Stimulated activated naive CD4-positive, alpha-beta T cell (primary cell): ENCODE measurements at regions not wholly inside any gene's neighbourhood (a gene's known extent, or its start where the extent isn't known, plus 50 kb on each side); places are given as distances from the start of the nearest gene placed in this dataset.
A peak's percentile ranks its signal among the peaks of the same experiment; 100 is the strongest.
"Not testable (repeated sequence)": the region's sequence is repeated elsewhere in the genome, so short reads cannot be mapped to it uniquely, and the experiment has no call there.

Experiments used
- DNase-seq, 6 experiments: peaks; one replicate each; lab custom pipeline; 2025; lab: John Stamatoyannopoulos, UW

GRCh38 chr22:23437779-23438178 lies 142.3 kb downstream of the IGLL1 start:
- no peak for DNase-seq

- not testable (repeated sequence) for DNase-seq
These were observed 143.0 kb downstream of the IGLL1 start for GRCh38 chr22:23437107-23437395.

DNA sequence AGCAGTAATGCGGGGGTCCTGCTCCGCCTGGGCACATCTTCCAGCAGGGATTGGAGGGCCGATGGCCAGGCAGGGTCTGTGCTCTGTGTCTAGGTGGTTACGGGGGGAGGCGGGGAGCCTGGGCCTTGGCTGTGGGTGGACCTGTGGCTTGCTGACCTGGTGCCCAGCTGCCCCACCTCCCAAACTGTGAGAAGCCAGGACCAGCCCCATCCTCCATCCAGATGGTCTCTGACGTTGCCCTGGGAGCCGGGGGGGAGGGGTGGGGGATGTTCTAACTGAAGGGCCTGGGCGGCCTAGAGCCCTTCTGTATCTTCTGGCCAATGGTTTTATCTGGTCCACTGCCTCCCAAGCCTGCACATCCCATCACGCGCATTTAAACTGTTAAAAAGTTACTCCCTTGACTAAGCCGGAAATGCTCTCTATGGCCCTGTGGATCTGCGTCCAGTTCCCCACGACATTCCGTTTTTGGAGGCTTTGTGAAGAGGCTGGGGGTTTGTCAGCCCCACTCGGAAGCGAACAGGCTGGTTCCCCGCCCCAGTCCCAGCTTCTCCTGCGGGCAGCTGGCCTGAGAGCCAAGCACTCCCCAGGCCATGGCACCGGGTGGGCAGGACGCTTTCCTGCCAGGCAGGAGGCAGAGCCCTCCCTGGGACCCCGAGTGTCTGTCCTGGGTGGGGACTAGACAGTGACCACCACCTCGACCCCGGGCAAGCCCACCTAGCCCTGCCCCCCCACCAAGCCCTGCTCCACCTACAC lies 143.6 kb downstream of the IGLL1 start:
- not testable (repeated sequence) for DNase-seq

DNA sequence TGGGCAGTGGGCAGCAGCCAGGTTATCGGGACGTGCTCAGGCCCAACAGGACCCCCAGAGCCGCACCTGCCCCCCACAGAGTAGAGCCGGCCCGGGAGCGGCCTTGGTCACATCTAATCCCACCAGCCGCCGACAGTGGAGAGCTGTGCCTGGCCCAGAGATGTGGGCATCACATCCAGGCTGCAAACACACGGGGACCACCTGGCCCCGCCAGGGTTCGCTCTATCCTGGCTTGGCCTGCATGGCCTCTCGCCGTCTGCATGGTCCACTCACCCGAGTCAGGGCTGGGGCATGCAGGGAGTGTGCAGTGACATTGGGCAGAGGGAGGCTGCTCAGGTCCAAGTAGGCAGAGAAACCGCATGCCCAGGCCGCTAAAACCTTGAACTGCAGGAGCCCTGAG lies 144.9 kb downstream of the IGLL1 start:
- DNase-seq: not testable (repeated sequence)

GRCh38 chr22:23434198-23434830 lies 145.8 kb downstream of the IGLL1 start:
- not testable (repeated sequence) for DNase-seq

GRCh38 chr22:23433127-23434005 lies 146.7 kb downstream of the IGLL1 start:
- peak in 5 of 6 experiments; percentile 11 to 62 (median 38) for DNase-seq

- DNase-seq: not testable (repeated sequence)
These were observed 147.4 kb downstream of the IGLL1 start for GRCh38 chr22:23432719-23433118.

DNA sequence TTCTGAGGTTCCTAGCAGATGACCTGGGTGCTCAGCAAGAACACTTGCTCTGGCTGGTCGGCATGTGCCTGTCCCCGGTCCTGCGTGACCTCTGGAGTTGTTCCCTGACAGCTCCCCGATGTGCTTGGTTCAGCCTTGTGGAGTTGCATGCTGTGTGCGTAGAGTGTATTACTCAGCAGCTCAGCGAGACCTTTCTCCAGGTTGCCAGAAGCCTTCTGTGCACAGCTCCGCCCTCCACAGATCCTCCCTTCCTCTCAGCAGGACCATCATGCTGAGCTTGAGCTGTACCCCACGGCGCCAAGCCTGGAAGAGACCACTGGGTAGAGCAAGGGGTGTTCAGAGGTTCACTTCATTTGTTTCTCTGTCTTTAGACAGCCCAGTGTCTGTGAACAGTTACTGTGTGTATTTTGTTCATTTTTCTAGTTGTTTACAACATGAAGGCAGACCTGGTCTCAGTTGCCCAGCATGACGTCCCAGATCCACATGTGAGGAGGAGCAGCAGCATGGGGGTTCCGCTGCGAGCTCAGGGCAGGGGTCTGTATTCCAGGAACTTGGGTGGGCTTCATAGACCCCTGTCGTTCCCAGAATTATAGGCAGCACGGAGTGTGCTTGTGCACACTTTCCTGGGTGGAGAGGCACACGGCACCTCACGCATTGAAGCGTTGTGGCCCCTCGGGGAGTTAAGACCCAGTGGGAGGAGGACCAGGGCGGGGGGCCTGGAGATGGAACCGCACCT lies 148.6 kb downstream of the IGLL1 start:
- no peak for DNase-seq

DNA sequence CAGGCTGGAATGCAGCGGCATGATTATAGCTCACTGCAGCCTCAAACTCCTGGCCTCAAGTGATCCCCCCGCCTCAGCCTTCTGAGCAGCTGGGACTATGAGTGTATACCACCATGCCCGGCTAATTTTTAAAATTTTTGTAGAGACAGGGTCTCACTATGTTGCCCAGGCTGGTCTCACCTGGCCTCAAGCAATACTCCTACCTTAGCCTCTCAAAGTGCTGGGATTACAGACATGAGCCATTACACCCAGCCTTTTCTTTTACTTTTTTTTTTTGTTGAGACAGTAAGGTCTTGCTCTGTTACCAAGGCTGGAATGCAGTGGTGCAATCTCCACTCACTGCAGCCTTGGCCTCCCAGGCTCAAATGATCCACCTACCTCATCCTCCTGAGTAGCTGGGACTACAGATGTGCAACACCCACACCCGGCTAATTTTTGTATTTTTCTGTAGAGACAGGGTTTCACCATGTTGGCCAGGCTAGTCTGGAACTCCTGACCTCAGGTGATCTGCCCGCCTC lies 155.5 kb downstream of the IGLL1 start:
- DNase-seq: not testable (repeated sequence)

GRCh38 chr22:23424031-23424430 lies 156.1 kb downstream of the IGLL1 start:
- no peak for DNase-seq

DNA sequence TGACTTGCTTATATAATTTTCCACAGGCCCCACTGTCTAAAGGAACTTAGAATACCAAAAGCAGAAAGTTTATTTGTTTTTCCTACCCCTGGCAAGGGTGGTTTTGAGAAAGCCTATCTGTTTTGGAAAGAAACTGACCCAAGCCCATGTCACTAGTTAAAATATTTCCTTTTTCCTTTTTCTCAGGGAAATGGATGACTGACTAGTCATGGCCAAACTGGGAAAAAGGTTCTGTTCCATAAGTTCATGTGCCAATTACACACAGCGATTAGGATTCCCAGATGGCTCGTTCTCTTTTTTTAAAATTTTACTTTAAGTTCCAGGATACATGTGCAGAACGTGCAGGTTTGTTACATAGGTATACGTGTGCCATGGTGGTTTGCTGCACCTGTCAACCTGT lies 157.8 kb downstream of the IGLL1 start:
- DNase-seq: not testable (repeated sequence)

- not testable (repeated sequence) for DNase-seq
These were observed 158.8 kb downstream of the IGLL1 start for GRCh38 chr22:23421300-23421699.

DNA sequence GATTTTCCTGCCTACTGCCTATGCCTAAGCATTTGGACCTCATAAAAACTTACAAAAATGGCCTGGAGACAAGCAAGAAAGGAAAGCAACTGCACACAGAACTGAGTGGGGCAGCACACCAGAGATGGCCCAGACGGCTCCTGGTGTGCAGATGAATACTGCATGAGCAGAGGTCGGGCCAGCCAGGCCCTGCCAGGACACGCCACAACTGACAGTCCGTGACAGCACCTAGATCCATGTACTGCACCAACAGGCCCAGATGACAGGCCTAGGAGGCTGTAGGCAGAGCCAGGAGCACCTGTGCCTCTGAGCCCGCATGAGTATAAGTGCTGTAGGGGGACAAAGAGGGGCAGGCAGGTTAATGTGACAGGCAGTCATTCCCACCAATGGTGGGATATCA lies 160.2 kb downstream of the IGLL1 start:
- DNase-seq: no peak

- DNase-seq: no peak
These were observed 160.9 kb downstream of the IGLL1 start for GRCh38 chr22:23419171-23419570.

GRCh38 chr22:23418159-23418788 lies 161.8 kb downstream of the IGLL1 start:
- no peak for DNase-seq

DNA sequence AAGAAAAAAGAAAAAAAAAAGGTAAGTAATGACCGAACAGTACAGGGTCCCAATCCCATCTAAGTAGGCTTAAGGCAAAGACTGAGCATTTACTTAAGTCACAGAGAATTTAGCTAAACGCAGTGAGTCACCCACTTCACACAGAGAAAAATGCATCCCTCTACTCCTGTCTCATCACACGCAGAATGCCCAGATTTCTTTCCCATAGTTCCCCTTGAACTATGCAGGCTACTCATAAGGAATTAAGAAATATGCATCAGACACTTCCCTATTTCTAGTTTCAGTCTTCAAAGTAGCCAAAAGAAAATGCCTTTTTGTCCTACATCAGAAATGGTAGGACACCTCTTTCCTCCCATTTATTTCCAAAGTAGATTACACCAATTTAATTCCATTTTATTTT lies 162.8 kb downstream of the IGLL1 start:
- not testable (repeated sequence) for DNase-seq

- not testable (repeated sequence) for DNase-seq
These were observed 163.9 kb downstream of the IGLL1 start for GRCh38 chr22:23416169-23416690.

GRCh38 chr22:23415490-23415851 lies 164.6 kb downstream of the IGLL1 start:
- DNase-seq: no peak

- no peak for DNase-seq
These were observed 165.2 kb downstream of the IGLL1 start for GRCh38 chr22:23414727-23415489.

DNA sequence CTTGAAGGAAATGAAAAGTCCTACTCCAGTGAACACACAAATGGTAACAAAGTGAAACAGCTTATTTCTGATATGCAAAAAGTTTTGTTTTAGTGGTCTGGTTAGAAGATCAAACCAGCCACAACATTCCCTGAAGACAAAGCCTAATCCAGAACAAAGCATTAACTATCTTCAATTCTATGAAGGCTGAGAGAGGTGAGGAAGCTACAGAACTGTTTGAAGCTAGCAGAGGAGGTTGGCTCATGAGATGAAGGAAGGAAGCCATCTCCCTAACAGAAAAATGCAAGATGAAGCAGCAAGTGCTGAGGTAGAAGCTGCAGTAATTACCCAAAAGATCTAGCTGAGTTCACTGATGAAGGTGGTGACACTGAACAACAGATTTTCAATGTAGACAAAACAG lies 168.4 kb downstream of the IGLL1 start:
- DNase-seq: peak in 2 of 6 experiments; percentile 14 to 26
